Lower leg skin (tissue), 3 donors: ENCODE measurements at regions not wholly inside any gene's neighbourhood (a gene's known extent, or its start where the extent isn't known, plus 50 kb on each side); places are given as distances from the start of the nearest gene placed in this dataset.

Source experiments
- POLR2A ChIP-seq, 2 donors: fragments of 450-650 bp; IDR thresholded peaks; one replicate each; pipeline ENCODE4 v1.6.1; 2016 to 2017; ENCODE audit warnings: antibody characterized with exemption in 2 of 2, mild to moderate bottlenecking in 1 of 2, moderate library complexity in 1 of 2
- TF ChIP-seq, protein P1 (sequence below), 3 donors: fragments of 450-650 bp; IDR thresholded peaks; one replicate each; pipeline ENCODE4 v1.5.1; 2016; ENCODE audit warnings: antibody characterized with exemption in 3 of 3, mild to moderate bottlenecking in 3 of 3, moderate library complexity in 2 of 3

DNA sequence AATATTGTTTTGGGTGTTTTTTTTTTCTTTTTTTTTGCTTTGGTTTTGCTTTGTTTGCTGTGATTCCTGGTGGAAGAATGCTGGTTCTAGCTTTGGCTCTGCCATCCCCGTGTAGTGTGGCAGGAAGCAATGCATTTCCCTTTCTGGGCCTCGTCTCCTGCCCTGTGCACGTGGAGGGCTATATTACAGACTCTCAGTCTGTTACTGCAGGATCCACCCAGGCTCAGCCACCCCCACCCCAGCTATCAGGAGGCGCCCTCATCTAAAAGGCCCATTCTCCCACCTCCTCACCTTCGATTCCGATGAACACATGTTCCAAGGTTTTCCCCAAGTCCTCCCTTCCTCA, 152.3 kb downstream of the TFCP2L1 start:
- no peak for TF ChIP-seq POLR2A (IDR thresholded peaks at IDR 0.05)
- TF ChIP-seq, protein P1, sequence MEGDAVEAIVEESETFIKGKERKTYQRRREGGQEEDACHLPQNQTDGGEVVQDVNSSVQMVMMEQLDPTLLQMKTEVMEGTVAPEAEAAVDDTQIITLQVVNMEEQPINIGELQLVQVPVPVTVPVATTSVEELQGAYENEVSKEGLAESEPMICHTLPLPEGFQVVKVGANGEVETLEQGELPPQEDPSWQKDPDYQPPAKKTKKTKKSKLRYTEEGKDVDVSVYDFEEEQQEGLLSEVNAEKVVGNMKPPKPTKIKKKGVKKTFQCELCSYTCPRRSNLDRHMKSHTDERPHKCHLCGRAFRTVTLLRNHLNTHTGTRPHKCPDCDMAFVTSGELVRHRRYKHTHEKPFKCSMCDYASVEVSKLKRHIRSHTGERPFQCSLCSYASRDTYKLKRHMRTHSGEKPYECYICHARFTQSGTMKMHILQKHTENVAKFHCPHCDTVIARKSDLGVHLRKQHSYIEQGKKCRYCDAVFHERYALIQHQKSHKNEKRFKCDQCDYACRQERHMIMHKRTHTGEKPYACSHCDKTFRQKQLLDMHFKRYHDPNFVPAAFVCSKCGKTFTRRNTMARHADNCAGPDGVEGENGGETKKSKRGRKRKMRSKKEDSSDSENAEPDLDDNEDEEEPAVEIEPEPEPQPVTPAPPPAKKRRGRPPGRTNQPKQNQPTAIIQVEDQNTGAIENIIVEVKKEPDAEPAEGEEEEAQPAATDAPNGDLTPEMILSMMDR (IDR thresholded peaks at IDR 0.05): no peak
